GM19240 (cell line): ENCODE measurements at regions not wholly inside any gene's neighbourhood (a gene's known extent, or its start where the extent isn't known, plus 50 kb on each side); places are given as distances from the start of the nearest gene placed in this dataset.

Experiments
- DNase-seq: peaks from one replicate; pipeline ENCODE4 v3.0.0; 2011; ENCODE audit warnings: low spot score; ENCODE audit not compliant: insufficient read length

GRCh38 chr6:95142661-95143335 is 434.5 kb upstream of the MANEA start:
- DNase-seq, result no peak

- DNase-seq, result no peak
Observed at GRCh38 chr6:95143408-95144180, 433.7 kb upstream of the MANEA start.

GRCh38 chr6:95145457-95145856 is 431.9 kb upstream of the MANEA start:
- no peak for DNase-seq

- no peak for DNase-seq
Observed at GRCh38 chr6:95159557-95159956, 417.8 kb upstream of the MANEA start.

- DNase-seq, result no peak
Observed at GRCh38 chr6:95169775-95170174, 407.6 kb upstream of the MANEA start.

- no peak for DNase-seq
Observed at GRCh38 chr6:95175927-95176675, 401.2 kb upstream of the MANEA start.

- no peak for DNase-seq
Observed at GRCh38 chr6:95185874-95186273, 391.5 kb upstream of the MANEA start.

- no peak for DNase-seq
Observed at GRCh38 chr6:95186710-95187109, 390.6 kb upstream of the MANEA start.

- no peak for DNase-seq
Observed at GRCh38 chr6:95197590-95197989, 379.7 kb upstream of the MANEA start.

- peak; percentile 1 for DNase-seq
Observed at GRCh38 chr6:95203153-95203754, 374.1 kb upstream of the MANEA start.

GRCh38 chr6:95204178-95204577 is 373.2 kb upstream of the MANEA start:
- no peak for DNase-seq

- DNase-seq, result no peak
Observed at GRCh38 chr6:95208621-95209020, 368.7 kb upstream of the MANEA start.

- DNase-seq, result no peak
Observed at GRCh38 chr6:95209074-95209473, 368.3 kb upstream of the MANEA start.

- no peak for DNase-seq
Observed at GRCh38 chr6:95216555-95216954, 360.8 kb upstream of the MANEA start.

- DNase-seq, result no peak
Observed at GRCh38 chr6:95227351-95227750, 350.0 kb upstream of the MANEA start.

GRCh38 chr6:95228636-95229035 is 348.7 kb upstream of the MANEA start:
- no peak for DNase-seq

GRCh38 chr6:95230071-95230740 is 347.1 kb upstream of the MANEA start:
- DNase-seq, result no peak

- no peak for DNase-seq
Observed at GRCh38 chr6:95231416-95231815, 345.9 kb upstream of the MANEA start.

GRCh38 chr6:95232446-95232845 is 344.9 kb upstream of the MANEA start:
- no peak for DNase-seq

- no peak for DNase-seq
Observed at GRCh38 chr6:95233879-95234278, 343.5 kb upstream of the MANEA start.

GRCh38 chr6:95240514-95240913 is 336.8 kb upstream of the MANEA start:
- DNase-seq, result no peak
